Ovary (tissue), 3 donors: ENCODE measurements at regions not wholly inside any gene's neighbourhood (a gene's known extent, or its start where the extent isn't known, plus 50 kb on each side); places are given as distances from the start of the nearest gene placed in this dataset.

Experiments used
- POLR2A ChIP-seq: fragments of 450-650 bp; IDR thresholded peaks from one replicate; pipeline ENCODE4 v1.6.1; 2017; ENCODE audit warnings: antibody characterized with exemption, mild to moderate bottlenecking, moderate library complexity
- TF ChIP-seq, protein P1 (sequence below), 3 donors: fragments of 450-650 bp in 2 of 3; fragments of 200-600 bp in 1 of 3; IDR thresholded peaks; one replicate each; pipeline versions ENCODE4 v1.5.1 to v1.8.0; 2016 to 2022; ENCODE audit warnings: antibody characterized with exemption in 3 of 3, mild to moderate bottlenecking in 1 of 3
- donor health status: DM: no; HTN: no; CAD: no.

GRCh38 chr7:121570365-121570764 lies 174.3 kb upstream of the FAM3C start:
- TF ChIP-seq POLR2A, result no peak
- TF ChIP-seq, protein P1, sequence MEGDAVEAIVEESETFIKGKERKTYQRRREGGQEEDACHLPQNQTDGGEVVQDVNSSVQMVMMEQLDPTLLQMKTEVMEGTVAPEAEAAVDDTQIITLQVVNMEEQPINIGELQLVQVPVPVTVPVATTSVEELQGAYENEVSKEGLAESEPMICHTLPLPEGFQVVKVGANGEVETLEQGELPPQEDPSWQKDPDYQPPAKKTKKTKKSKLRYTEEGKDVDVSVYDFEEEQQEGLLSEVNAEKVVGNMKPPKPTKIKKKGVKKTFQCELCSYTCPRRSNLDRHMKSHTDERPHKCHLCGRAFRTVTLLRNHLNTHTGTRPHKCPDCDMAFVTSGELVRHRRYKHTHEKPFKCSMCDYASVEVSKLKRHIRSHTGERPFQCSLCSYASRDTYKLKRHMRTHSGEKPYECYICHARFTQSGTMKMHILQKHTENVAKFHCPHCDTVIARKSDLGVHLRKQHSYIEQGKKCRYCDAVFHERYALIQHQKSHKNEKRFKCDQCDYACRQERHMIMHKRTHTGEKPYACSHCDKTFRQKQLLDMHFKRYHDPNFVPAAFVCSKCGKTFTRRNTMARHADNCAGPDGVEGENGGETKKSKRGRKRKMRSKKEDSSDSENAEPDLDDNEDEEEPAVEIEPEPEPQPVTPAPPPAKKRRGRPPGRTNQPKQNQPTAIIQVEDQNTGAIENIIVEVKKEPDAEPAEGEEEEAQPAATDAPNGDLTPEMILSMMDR (IDR thresholded peaks at IDR 0.05), result no peak
